NCI-H82 (cell line): ENCODE measurements at regions not wholly inside any gene's neighbourhood (a gene's known extent, or its start where the extent isn't known, plus 50 kb on each side); places are given as distances from the start of the nearest gene placed in this dataset.
A peak's percentile ranks its signal among the peaks of the same experiment; 100 is the strongest.
"Not testable (repeated sequence)": the region's sequence is repeated elsewhere in the genome, so short reads cannot be mapped to it uniquely, and the experiment has no call there.

Experiments
- DNase-seq: peaks from one replicate; lab custom pipeline; 2025; lab: John Stamatoyannopoulos, UW

DNA sequence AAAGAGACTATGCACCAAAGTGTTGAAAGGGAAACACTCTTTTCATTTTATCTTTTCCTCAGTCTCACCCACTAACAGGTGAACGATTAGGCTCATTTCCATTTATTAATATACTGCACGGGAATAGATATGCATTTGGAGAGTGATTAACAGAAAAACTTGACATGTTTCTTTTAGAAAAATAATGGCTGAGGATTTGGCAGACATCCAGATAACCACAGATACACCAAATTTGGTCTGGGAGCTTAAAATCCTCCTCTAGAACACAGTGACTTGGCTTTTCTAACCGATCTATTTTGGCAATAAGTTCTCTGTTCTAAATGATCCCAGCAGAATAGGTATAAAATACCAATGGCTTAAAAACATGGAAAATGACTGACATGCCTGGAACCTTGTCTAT, 459.3 kb upstream of the SGO1 start:
- DNase-seq, result no peak

DNA sequence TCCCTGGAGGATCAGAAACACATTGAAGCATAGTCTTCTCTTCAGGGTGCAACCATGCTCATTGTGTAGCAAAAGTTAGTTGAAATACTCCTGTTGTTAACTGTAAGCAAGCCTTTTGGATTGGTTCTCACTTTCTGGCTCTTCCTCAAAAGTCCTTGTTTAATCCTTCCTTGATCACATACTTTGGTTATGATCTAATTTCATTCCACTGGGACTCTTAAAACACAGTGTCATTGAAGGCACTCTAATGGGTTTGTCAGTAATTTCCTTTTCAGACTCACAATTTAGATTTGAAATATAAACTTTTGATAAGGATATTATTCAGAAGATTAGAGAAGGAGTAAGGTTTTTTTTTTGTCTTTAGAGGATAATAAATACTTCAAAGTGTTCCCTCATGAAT, 451.7 kb upstream of the SGO1 start:
- DNase-seq, result no peak

DNA sequence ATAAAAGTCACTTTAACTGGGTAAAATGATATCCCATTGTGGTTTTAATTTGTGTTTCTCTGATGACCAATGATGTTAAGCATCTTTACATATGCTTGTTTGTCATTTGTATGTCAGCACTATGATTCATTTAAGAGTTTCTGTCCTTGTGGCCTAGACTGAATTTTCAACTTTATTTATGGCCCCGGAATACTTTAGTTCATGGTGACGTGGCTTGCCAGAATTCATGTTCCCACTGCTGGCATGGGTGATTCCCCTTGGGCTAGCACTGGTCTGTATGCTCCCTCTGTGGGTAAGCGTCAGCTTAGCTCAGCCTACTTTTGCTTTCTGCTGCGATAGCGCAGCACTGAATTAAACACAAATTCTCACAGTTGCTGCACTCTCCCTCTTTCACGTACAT, 436.3 kb upstream of the SGO1 start:
- DNase-seq, result no peak

DNA sequence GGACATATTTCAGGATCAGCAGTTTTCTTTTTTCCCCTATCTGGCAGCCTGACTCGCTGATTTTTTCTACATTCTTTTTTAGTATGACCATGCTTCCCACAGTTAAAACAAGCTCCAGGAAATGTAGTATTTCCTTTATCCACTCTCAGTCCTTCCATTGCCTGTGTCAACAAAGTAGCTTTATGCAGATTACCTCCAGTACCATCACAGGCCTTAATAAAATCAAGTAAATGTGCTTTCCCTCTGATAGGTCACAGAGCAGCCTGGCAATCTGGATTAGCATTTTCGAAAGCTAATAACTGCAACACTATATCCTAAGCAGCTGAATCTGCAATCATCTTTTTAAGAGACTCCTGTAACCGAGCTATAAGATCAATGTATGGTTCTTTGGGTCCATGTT, 432.6 kb upstream of the SGO1 start:
- DNase-seq, result peak; percentile 27

DNA sequence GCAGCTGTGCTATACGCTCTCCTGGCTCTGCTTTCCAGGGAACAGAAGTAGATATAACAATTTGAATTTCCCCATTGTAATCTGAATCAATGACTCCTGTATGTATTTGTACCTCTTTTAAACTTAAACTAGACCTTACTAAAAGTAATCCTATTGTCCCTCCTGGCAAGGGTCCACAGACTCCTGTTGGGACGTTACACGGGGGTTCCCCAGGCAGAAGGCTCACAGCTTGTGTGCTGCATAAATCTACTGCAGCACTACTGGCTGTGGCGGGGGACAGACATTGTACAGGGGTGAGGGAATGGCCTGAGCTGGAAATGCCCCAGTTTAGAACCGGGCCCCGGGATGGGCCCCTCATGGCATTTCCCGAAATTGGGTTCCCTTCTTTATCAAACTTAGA, 432.2 kb upstream of the SGO1 start:
- not testable (repeated sequence) for DNase-seq

DNA sequence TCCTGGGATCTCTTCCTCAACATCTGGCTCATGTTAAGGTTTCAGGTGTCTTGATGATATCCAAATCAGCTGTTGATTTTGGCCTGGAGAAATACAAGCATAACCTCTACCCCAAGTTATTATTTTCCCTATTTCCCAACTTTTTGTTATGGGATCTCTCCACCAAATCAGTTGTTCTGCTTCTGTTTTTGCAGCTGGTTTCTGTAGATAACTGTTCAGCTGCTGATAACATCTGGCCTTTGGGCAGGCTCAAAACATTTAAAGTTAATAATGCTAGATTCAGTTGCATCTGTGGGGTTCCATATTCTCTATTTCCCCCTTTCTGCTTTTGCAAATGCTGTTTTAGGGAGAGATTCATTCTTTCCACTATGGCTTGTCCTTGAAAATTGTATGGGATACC, 430.0 kb upstream of the SGO1 start:
- DNase-seq, result not testable (repeated sequence)

DNA sequence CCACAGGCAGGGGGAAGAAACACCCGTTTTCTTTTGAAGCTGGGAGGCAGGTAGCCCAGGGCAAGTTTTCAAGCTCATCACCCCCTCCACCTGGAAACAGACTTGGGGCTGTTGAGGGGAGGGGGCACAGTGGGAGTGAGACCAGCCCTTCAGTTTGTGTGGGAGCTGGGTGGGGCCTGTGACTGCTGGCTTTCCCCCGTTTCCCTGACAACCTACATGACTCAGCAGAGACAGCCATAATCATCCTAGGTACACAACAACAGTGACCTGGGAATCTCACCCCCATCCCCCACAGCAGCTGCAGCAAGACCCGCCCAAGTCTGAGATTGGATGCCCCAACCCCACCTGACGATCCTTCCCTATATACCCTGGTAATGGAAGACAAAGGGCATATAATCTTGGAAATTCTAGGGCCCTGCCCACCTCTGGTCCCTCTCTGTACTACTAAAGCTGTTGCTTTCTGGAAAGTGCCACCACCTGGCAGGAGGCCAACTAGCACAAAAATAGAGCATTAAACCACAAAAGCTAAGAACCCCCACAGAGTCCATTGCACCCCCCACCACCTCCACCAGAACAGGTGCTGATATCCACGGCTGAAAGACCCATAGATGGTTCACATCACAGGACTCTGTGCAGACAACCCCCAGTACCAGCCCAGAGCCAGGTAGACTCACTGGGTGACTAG, 422.2 kb upstream of the SGO1 start:
- DNase-seq, result no peak

DNA sequence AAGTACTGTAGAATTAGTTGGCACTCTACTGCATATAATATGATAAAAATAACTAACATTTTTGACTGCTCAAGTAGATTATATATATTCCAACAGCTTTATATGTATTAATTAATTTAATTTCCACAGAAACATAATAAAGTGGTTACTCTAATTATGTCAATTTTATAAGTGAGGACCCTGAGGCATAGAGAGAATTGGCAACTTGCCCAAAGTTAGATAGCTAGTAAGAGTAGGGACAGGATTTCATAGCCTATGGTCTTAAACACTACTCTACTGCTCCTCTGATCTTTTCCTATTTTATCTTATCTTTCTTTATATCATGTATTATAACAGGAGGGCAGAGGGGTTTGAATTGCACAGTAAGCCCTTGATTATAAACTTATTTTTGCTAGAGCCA, 418.7 kb upstream of the SGO1 start:
- peak; percentile 5 for DNase-seq

DNA sequence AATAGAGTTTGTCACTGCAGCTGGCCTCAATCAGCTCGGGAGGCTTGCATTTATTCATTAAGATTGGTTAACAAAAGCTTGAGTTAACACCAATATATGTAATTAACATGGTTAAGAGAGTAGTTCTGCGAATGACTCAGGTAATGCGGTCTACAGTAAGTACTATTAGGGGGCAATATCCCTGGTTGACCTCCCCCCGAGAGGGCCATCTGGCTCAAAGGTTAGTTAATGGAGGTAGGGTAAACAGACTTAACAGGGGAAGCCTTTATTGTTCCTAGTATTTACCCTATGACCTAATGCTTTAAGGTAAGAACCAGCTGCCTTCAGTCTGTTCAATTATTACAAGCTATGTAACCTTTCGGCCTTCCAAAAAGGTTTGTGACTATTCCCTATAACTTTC, 403.3 kb upstream of the SGO1 start:
- peak; percentile 13 for DNase-seq

DNA sequence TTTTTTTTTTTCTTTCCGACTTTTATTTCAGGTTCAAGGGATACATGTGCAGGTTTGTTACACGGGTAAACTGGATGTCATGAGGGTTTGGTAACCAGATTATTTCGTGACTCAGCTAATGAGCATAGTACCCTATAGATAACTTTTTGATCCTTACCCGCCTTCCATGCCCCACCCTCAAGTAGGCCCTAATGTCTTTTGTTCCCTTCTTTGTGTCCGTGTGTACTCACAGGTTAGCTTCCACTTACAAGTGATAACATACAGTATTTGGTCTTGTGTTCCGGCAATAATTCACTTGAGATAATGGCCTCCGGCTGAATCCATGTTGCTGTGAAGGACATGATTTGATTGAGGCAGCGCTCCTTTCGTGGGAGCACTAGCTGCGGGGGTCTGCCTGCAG, 402.8 kb upstream of the SGO1 start:
- no peak for DNase-seq

DNA sequence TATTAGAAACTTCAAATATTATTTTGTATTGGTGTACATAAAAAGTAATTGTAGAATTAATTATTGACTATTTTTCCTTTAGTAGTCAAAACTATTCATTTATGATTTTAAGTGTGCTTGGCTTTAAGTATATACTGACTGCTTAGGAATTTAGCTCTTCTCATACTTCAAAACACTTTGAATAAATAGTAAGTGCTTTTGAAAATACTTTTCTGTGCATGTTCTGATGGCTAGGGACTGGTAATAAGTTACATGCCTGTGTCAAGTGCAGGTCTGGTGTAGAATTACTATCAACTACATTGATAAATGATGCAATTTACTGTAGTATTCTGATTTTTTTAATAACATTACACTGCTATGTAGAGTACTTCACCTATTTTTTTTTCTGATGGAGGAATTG, 397.6 kb upstream of the SGO1 start:
- no peak for DNase-seq

DNA sequence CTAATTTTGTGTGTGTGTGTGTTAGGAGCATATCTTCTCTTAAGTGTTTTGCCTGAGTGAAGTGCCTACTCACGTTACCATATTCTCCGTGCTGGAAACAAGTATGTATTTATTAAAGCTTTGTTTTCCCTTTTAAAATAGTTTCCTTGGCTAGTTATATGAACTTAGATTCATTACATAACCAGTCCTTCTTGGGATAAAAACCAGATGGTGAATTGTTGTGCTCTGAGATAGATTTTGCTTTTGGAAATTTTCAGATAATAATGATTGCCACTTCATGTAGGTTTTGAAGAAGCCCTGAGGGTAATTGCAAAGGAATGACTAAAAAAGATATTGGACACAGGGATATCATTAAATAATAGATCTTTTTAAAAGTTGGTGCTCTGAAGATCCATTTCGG, 390.2 kb upstream of the SGO1 start:
- no peak for DNase-seq

DNA sequence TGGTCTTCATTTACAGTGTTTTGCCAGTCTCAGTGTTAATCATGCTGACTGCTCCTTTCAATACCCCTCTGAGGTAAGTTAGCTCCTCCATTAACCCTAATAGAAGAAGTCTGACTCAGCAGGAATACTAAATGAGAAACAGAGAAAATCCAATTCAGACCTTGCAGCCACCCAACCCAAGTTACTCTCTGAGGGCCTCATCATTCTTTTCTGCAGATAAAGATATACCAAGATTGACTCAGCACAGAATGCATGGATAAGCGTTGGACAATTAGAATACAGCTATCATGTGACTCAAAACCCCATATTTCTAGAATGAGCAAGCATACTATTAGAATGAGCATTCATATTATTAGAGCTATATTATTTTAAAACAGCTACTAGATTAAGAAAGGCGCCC, 389.1 kb upstream of the SGO1 start:
- no peak for DNase-seq

DNA sequence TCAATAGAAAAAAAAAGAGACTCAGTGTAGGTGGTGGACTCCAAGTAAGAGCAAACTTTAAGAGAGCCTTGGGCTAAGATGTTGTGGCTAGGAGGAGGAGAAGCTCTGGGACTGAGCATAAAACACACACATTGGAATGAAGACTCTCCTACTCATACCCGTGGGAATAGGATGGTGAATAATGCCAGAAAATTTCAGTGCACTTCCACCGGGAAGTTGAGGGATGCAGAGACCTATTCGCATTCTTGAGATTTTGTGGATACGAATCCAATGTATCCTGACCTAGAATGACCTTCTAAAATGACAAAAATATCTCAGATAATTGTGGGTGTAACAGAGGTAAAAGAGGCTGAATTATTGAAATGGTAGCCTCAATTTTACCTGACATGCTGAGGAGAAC, 388.7 kb upstream of the SGO1 start:
- DNase-seq, result no peak

DNA sequence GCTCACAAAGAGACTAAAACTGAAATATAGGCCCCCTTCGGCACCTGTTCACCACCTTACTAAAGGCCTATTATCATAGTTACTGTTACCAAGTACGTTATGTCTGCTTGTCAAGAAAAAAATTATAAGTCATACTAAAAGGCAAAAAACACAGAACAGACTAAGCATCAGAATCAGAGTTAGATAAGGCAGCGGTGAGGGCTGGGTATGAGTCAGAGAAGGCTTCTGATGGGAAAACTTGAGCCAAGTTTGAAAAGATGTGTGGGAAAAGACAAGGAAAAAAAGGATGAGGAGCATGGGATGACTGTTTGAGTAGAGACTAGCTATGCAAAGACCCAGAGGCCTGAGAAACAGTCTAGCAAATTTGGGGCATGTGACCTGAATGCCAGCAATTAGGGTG, 387.2 kb upstream of the SGO1 start:
- no peak for DNase-seq

DNA sequence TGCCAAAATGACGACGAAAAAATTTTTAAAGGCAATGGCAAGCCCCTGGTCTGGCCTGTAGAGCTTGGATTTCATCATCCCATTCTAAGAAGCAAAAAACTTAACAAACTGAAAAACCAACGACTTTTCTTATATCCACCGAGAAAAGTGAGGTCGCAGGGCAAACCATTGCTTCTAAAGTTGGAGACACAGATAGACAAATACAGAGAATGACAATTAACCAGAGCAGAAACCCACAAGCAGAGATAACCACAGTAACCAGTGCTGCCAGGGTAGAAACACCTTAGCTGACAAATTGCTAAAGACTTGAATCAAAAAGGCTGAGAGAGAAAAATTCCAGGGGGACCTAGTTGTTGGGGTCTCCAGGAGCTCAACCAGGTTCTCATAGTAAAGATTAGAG, 386.5 kb upstream of the SGO1 start:
- no peak for DNase-seq

DNA sequence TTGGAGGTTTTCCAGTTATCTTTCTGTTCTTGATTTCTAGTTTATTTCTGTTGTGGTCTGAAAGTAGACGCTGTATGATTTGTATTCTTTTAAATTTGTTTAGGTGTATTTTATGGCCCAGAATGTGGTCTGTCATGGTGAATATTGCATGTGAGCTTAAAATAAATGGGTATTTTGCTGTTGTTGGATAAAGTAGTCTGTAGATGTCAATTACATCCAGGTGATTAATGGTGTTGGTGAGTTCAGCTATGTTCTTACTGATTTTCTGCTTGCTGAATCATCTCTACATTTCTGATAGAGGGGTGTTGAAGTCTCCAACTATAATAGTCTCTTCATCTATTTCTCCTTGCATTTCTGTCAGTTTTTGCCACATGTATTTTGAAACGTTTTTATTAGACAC, 383.3 kb upstream of the SGO1 start:
- DNase-seq, result no peak

DNA sequence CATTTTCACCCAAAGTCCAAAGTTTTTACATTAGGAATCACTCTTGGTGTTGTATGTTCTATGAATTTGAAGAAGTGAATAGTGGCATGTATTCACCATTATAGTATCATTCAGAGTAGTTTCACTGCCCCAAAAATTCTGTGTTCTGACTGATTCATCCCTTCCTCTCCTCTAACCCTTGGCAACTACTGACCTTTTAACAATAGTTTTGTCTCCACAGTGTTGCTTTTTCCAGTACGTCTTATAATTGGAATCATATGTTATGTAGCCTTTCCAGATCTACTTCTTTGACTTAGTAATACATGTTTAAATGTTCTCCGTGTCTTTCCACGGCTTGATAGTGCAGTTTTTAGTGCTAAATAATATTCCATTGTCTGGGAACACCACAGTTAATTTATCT, 379.0 kb upstream of the SGO1 start:
- no peak for DNase-seq

DNA sequence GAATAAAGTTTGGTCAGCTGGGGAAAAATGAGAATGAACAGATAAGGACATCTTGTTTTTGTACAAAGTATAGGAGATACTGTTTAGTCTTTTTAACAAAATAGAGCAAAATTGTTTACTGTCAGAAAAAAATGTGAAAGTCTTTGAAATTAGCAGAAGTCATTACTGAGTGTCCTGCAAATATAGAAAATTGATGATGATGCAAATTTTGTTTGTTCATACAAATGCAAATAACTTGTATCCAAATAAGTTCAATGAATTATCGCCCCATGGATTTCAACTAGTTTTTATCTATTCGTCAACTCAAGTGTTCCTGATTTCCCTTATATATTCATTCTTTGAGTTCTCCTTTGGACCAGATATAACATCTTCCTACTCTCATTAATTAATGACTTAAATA, 378.0 kb upstream of the SGO1 start:
- DNase-seq, result no peak

DNA sequence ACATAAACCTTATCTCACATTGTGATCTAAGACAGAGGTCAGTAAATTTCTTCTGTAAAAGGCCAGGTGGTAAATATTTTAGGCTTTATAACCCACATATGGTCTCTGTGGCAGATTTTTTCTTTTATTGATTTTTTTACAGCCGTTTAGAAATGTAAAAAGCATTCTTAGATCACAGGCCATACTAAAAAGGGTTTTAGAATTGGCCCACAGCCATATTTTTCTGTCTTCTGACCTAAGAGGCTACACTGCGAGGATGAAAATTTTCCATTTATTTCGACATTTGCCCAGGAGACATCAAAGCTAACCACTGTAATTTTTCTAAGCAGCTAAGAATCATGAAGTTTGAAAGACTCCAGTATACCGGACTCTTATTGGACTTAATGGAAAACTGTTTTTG, 377.2 kb upstream of the SGO1 start:
- DNase-seq, result no peak

DNA sequence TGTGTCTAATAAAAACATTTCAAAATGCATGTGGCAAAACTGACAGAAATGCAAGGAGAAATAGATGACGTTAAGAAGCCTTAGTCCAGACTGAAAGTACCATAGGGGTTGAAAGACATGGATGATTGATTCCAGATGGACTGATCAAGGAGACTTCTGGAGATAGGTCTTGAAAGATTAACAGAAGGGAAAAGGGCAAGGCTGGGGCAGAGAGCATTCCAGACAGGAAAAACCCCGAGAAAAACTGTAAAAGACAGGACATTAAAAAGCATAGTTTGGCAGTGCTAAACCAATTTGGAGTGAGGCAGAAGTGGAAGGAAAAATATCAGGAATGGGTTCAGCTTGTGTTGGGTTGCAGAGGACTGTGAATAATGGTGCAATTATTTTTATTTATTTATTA, 375.2 kb upstream of the SGO1 start:
- DNase-seq, result peak; percentile 55

DNA sequence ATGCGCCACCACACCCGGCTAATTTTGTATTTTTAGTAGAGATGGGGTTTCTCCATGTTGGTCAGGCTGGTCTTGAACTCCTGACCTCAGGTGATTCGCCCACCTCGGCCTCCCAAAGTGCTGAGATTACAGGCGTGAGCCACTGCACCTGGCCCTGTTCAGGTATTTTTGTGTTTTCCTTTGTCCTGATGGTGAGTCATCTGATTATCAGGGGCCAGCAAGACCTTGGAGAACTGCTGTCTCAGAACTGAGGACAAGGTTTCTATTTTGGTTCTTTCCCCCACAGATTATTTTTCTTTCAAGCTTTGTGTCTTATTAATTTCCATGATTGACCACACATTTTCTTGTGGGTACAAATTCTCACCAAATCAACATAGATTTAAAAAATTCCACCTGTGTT, 374.4 kb upstream of the SGO1 start:
- DNase-seq, result not testable (repeated sequence)

DNA sequence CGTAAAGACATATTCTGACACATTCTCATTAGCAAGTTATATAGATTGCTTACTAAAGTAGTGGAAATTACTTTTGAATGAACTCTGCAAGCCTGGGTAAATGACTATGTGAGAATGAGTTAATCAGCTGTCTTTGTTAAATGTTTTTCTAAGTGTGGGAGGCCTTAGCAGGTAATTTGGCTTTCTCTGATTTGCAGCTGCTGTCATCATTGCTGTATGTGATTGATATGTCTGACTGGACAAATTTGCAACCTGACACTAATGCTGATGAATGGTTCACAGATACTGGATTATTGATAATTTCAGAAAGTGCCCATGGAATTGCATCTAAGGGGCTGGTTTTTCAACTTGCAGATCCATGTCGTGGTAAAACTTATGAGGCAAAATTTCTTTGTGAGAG, 372.2 kb upstream of the SGO1 start:
- peak; percentile 23 for DNase-seq

DNA sequence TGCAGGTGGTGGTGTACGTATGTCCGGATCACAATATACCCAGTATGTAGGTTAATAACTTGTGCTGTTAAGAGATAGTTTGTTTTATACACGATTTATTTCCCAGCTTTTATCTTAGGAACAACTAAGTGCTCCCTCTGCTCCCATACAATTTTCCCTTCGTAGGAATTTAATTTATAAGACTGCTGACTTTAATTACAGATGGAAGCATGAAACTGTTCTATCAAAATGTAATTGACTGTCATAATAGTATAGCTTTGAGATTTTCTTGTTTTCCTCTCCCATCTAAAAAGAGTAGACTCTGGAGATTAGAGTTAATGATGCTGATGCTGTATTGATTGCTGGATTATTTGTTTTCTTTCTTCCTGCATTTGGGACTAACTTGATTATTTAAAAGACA, 370.7 kb upstream of the SGO1 start:
- no peak for DNase-seq
